GM18951 (cell line): ENCODE measurements at regions not wholly inside any gene's neighbourhood (a gene's known extent, or its start where the extent isn't known, plus 50 kb on each side); places are given as distances from the start of the nearest gene placed in this dataset.

ENCODE experiments used
- POLR2A ChIP-seq: IDR thresholded peaks from 4 replicates; pipeline ENCODE4 v1.6.1; 2011; ENCODE audit warnings: mild to moderate bottlenecking; ENCODE audit not compliant: insufficient read length, insufficient read depth; ENCODE audit errors: extremely low read depth
- in situ Hi-C: fragments of 300-500 bp; cut with MboI; formaldehyde crosslinking; loops from one replicate; pipeline ENCODE4 v1.12.0; 2022; ENCODE audit warnings: low sequenced_read_pairs, mixed read lengths, inconsistent platforms; ENCODE audit not compliant: unreplicated experiment

DNA sequence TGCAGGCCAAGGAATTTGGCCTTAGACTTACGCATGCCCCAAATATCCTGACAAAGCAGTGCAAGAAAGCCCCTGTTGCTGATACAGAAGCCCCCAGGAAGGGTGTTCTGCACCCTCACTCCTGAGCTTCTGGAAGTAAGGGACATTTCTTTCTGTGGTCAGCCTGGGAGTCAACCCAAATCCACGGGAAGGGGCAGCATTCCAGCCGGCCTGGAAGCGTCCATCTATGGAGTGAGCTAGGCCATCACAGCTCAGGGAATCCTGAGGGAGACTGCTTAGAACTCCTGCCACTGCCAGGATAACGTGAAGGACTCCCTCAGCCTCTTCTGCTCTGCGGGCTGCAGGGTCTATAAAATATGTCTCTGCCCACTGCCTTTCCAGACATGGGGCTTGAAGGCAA lies 173.9 kb downstream of the ANAPC1 start:
- no peak for TF ChIP-seq POLR2A
- in situ Hi-C loops, result loop anchor here (25.0 kb wide), 1 partner anchor 898 kb away; no protein-coding TSS in a partner anchor

DNA sequence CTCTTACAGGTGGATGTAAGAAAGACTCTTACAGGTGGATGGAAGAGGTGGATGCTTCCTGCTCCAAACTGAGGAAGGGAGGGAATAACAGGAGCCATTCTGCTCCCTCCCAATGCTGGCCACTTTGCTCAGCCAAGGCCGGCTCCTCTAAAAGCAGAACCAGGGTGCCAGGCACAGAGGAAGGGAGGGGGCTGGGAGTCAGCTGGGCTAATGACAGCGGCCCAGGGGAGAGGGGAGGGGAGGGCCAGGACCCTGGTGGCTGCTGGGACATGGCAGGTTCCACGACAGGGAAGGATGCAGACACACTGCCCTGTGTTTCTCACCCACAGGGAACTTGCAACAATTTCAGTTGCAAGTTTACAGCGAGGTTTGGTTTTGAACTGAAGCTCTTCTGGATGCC lies 173.4 kb downstream of the ANAPC1 start:
- no peak for TF ChIP-seq POLR2A
- in situ Hi-C loops, result loop anchor here (25.0 kb wide), 1 partner anchor 898 kb away; no protein-coding TSS in a partner anchor

DNA sequence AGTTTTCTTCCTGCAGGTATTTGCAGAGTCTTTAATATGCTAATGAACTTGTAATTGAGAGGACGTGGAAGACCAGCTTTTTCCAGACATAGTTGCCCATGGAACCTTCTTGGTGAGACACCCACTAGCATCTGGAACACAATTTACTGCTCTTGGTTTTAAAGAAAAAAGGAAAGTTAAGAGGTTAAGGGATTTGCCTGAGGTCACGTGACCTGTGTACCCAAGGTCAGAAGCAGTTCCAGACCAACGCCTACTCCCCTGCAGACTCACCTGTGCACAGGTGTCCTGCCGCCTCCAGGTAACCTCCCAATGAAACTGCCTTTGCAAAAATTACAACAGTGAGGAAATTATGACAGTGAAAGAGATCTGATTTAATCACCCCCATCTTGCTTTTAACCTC lies 172.7 kb downstream of the ANAPC1 start:
- in situ Hi-C loops, result loop anchor here (25.0 kb wide), 1 partner anchor 899 kb away; no protein-coding TSS in a partner anchor
- no peak for TF ChIP-seq POLR2A

GRCh38 chr2:111712361-111712760 lies 171.6 kb downstream of the ANAPC1 start:
- in situ Hi-C loops, result loop anchor here (25.0 kb wide), 1 partner anchor 900 kb away; no protein-coding TSS in a partner anchor

DNA sequence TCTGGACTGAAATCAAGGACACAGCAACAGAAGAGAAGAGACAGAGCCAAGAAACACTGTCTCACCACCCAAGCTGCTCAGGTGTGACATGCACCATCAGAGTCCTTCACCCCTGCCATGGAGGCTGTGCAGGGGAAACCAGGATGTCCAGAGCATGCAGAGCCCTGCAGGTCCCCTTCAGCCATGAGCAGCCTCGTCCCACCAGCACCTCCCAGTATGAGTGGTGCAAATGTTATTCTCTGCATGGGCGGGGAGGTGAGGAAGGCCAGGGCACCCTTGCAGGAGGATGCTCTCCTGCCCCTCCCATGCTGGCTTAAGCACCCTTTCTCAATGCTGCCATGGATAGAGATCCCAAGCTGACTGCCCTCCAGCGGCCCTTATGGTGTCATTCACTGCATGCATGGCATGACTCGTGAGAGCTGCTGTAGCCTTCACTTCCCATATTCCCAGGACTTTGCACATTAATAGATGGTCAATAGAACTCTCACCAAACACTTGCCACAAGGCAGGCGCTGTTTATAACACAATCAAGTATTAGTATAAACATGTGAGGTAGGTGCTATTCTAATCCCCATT lies 171.0 kb downstream of the ANAPC1 start:
- in situ Hi-C loops, result loop anchor here (25.0 kb wide), 1 partner anchor 901 kb away; no protein-coding TSS in a partner anchor
- TF ChIP-seq POLR2A, result no peak

More at GRCh38 chr2:111712361-111712760, 171.6 kb downstream of the ANAPC1 start:
- TF ChIP-seq POLR2A, result no peak

DNA sequence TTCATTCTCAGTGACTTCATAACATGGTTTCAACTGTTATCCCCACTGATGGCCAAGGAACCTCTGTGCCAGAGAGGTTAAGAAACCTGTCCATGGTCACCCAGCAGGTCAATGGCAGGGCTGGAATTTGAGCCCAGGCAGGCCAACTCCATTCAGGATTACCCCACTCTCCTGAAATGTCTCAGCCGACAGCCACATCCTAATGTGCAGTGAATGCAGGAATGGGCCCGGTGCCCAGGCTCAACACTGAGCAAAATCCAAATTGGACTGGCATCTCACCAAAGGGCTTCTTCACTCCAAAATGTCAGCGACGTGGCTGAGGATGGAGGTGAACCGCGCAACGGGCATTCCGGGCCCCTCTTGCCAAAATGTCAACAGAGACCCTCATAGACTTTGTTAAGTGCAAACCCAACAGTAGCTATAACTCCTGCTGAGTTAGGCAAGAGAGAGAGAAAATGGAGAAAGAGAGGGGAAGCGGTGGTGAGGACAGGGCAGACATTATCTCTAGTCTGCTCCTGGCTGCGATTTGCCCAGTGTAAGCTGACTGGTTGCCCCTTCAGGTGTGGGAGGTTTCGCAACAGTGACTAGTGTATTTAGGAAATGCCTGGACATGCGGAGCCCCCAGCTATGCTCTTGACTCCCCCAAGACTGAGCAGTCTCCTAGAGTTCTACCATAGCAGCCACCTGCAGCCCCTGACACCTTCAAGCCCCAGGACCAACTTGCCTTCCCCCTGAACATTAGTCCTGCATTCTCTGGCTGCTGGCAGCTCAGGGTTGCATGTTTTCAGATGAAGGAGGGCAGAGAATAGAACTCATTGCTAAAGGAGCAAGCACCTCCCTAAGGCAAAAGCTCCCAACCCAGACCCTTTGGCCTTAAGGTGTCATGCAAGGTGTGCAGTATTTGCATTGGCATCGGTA lies 167.7 kb downstream of the ANAPC1 start:
- TF ChIP-seq POLR2A, result no peak
- in situ Hi-C loops, result loop anchor here (25.0 kb wide), 1 partner anchor 904 kb away; no protein-coding TSS in a partner anchor

GRCh38 chr2:111716905-111717775 lies 166.9 kb downstream of the ANAPC1 start:
- in situ Hi-C loops, result loop anchor here (25.0 kb wide), 1 partner anchor 905 kb away; no protein-coding TSS in a partner anchor
- no peak for TF ChIP-seq POLR2A
